Testis (tissue), 2 donors: ENCODE measurements at regions not wholly inside any gene's neighbourhood (a gene's known extent, or its start where the extent isn't known, plus 50 kb on each side); places are given as distances from the start of the nearest gene placed in this dataset.

Experiments
- CTCF ChIP-seq, 3 experiments: fragments of 450-650 bp in 2 of 3; fragments of 200-600 bp in 1 of 3; sonication (generic) in 1 of 3; IDR thresholded peaks; one replicate each; pipeline ENCODE4 v1.5.1; 2016 to 2019; ENCODE audit warnings: antibody characterized with exemption in 3 of 3, mild to moderate bottlenecking in 2 of 3, moderate library complexity in 1 of 3
- POLR2A ChIP-seq: fragments of 450-650 bp; IDR thresholded peaks from one replicate; pipeline ENCODE4 v1.6.1; 2017; ENCODE audit warnings: antibody characterized with exemption, mild to moderate bottlenecking, moderate library complexity

- TF ChIP-seq CTCF (IDR thresholded peaks at IDR 0.05) (no peak), POLR2A (no peak)
Observed at GRCh38 chr1:96580920-96581319, 140.7 kb upstream of the PTBP2 start.
